Esophagus squamous epithelium (tissue), 4 donors: ENCODE measurements at regions not wholly inside any gene's neighbourhood (a gene's known extent, or its start where the extent isn't known, plus 50 kb on each side); places are given as distances from the start of the nearest gene placed in this dataset.

Experiments used
- POLR2A ChIP-seq, 4 donors: fragments of 450-650 bp; IDR thresholded peaks; one replicate each; pipeline ENCODE4 v1.6.1; 2017; ENCODE audit warnings: antibody characterized with exemption in 4 of 4, mild to moderate bottlenecking in 4 of 4, moderate library complexity in 3 of 4
- TF ChIP-seq, protein P1 (sequence below), 6 experiments: fragments of 450-650 bp in 4 of 6; fragments of 200-600 bp in 2 of 6; sonication (generic) in 2 of 6; IDR thresholded peaks; one replicate each; pipeline ENCODE4 v1.5.1; 2016 to 2019; ENCODE audit warnings: antibody characterized with exemption in 6 of 6, mild to moderate bottlenecking in 4 of 6, moderate library complexity in 4 of 6

DNA sequence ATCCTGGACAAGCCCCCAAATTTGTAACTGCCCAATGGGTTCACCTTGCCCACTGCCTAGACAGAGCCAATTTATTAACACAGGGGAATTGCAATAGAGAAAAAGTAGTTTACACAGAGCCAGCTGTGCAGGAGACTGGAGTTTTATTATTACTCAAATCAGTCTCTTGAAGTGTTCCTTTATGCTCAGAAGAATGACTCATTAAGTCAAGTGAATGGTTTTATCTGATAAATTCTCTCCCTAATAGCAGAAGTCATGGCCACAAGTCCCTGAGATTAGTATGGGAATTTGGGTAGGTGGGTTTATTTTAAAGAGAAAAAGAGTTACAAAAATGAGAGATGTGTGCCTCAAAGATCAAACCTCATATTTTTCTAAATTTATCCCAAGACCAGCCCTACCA, 122.8 kb upstream of the NUDT4 start:
- no peak for TF ChIP-seq POLR2A (IDR thresholded peaks at IDR 0.05)
- TF ChIP-seq, protein P1, sequence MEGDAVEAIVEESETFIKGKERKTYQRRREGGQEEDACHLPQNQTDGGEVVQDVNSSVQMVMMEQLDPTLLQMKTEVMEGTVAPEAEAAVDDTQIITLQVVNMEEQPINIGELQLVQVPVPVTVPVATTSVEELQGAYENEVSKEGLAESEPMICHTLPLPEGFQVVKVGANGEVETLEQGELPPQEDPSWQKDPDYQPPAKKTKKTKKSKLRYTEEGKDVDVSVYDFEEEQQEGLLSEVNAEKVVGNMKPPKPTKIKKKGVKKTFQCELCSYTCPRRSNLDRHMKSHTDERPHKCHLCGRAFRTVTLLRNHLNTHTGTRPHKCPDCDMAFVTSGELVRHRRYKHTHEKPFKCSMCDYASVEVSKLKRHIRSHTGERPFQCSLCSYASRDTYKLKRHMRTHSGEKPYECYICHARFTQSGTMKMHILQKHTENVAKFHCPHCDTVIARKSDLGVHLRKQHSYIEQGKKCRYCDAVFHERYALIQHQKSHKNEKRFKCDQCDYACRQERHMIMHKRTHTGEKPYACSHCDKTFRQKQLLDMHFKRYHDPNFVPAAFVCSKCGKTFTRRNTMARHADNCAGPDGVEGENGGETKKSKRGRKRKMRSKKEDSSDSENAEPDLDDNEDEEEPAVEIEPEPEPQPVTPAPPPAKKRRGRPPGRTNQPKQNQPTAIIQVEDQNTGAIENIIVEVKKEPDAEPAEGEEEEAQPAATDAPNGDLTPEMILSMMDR (IDR thresholded peaks at IDR 0.05): no peak
